T-helper 2 cell treated with Interferon-gamma antibody and Interleukin-4, amounts not matched to agents 5 μg/mL and 100 μg/mL, for 36 hours (primary cell): ENCODE measurements at regions not wholly inside any gene's neighbourhood (a gene's known extent, or its start where the extent isn't known, plus 50 kb on each side); places are given as distances from the start of the nearest gene placed in this dataset.

Source experiments
- DNase-seq: peaks from one replicate; pipeline ENCODE4 v3.0.0; 2021; ENCODE audit warnings: low spot score
- H3K27ac Mint-ChIP-seq: one replicate; pipeline ENCODE4 v1.8.0; 2021; ENCODE audit warnings: mild to moderate bottlenecking, mixed read lengths
- H3K27me3 Mint-ChIP-seq: one replicate; pipeline ENCODE4 v1.8.0; 2021; ENCODE audit warnings: low read depth, mixed read lengths
- H3K36me3 Mint-ChIP-seq: one replicate; pipeline ENCODE4 v1.8.0; 2021; ENCODE audit warnings: low read depth, mixed read lengths
- H3K4me1 Mint-ChIP-seq: one replicate; pipeline ENCODE4 v1.8.0; 2021; ENCODE audit warnings: low read depth, mixed read lengths
- H3K4me3 Mint-ChIP-seq: one replicate; pipeline ENCODE4 v1.8.0; 2022; ENCODE audit warnings: mild to moderate bottlenecking, moderate library complexity, mixed read lengths
- H3K9me3 Mint-ChIP-seq: one replicate; pipeline ENCODE4 v1.8.0; 2021; ENCODE audit warnings: mixed read lengths

GRCh38 chr12:68447797-68448260 lies 115.7 kb upstream of the MDM1 start:
- H3K36me3 Mint-ChIP-seq = peaks cover 13% of the 10 kb centered on the region
- no peak overlapping the region for H3K27ac Mint-ChIP-seq
- no peak for DNase-seq
- H3K9me3 Mint-ChIP-seq = peaks cover 18% of the 10 kb centered on the region
- H3K4me1 Mint-ChIP-seq = peaks cover 47% of the 10 kb centered on the region
- H3K4me3 Mint-ChIP-seq = no peak overlapping the region
- no peaks in the 10 kb centered on the region for H3K27me3 Mint-ChIP-seq

- peaks cover 9% of the 10 kb centered on the region for H3K9me3 Mint-ChIP-seq
- H3K27ac Mint-ChIP-seq = no peak overlapping the region
- peaks cover 61% of the 10 kb centered on the region for H3K4me1 Mint-ChIP-seq
- peaks cover 3% of the 10 kb centered on the region for H3K36me3 Mint-ChIP-seq
- no peak overlapping the region for H3K4me3 Mint-ChIP-seq
- H3K27me3 Mint-ChIP-seq = no peaks in the 10 kb centered on the region
- DNase-seq = no peak
These were observed 117.0 kb upstream of the MDM1 start for GRCh38 chr12:68449196-68449595.

GRCh38 chr12:68450947-68451260 lies 118.7 kb upstream of the MDM1 start:
- Mint-ChIP-seq H3K4me1 (peaks cover 76% of the 10 kb centered on the region), H3K27ac (peak overlapping the region; percentile 96), H3K4me3 (peak overlapping the region; percentile 83), H3K27me3 (no peaks in the 10 kb centered on the region), H3K36me3 (no peaks in the 10 kb centered on the region), H3K9me3 (no peaks in the 10 kb centered on the region)
- DNase-seq = peak; percentile 64

- H3K4me1 Mint-ChIP-seq = peaks cover 78% of the 10 kb centered on the region
- H3K27ac Mint-ChIP-seq = peak overlapping the region; percentile 96
- peaks cover 2% of the 10 kb centered on the region for H3K36me3 Mint-ChIP-seq
- no peaks in the 10 kb centered on the region for H3K27me3 Mint-ChIP-seq
- H3K4me3 Mint-ChIP-seq = peak overlapping the region; percentile 83
- peak; percentile 71 for DNase-seq
- no peaks in the 10 kb centered on the region for H3K9me3 Mint-ChIP-seq
These were observed 119.3 kb upstream of the MDM1 start for GRCh38 chr12:68451261-68452077.

GRCh38 chr12:68452078-68452715 lies 120.0 kb upstream of the MDM1 start:
- DNase-seq = no peak
- Mint-ChIP-seq H3K36me3 (peaks cover 2% of the 10 kb centered on the region), H3K9me3 (no peaks in the 10 kb centered on the region), H3K27ac (peak overlapping the region; percentile 96), H3K4me3 (peak overlapping the region; percentile 83), H3K27me3 (no peaks in the 10 kb centered on the region), H3K4me1 (peaks cover 73% of the 10 kb centered on the region)

GRCh38 chr12:68453278-68453677 lies 121.1 kb upstream of the MDM1 start:
- DNase-seq = no peak
- Mint-ChIP-seq H3K36me3 (peaks cover 2% of the 10 kb centered on the region), H3K27ac (no peak overlapping the region), H3K27me3 (no peaks in the 10 kb centered on the region), H3K4me1 (peaks cover 67% of the 10 kb centered on the region), H3K4me3 (peak overlapping the region; percentile 8), H3K9me3 (no peaks in the 10 kb centered on the region)

- Mint-ChIP-seq H3K4me3 (peak overlapping the region; percentile 16), H3K4me1 (peaks cover 64% of the 10 kb centered on the region), H3K27me3 (no peaks in the 10 kb centered on the region), H3K27ac (peak overlapping the region; percentile 33), H3K36me3 (peaks cover 2% of the 10 kb centered on the region), H3K9me3 (no peaks in the 10 kb centered on the region)
- DNase-seq = no peak
These were observed 121.7 kb upstream of the MDM1 start for GRCh38 chr12:68453876-68454275.

- H3K4me1 Mint-ChIP-seq = peaks cover 61% of the 10 kb centered on the region
- H3K27ac Mint-ChIP-seq = peak overlapping the region; percentile 50
- H3K9me3 Mint-ChIP-seq = no peaks in the 10 kb centered on the region
- DNase-seq = no peak
- H3K36me3 Mint-ChIP-seq = peaks cover 2% of the 10 kb centered on the region
- H3K27me3 Mint-ChIP-seq = no peaks in the 10 kb centered on the region
- peak overlapping the region; percentile 43 for H3K4me3 Mint-ChIP-seq
These were observed 122.7 kb upstream of the MDM1 start for GRCh38 chr12:68454892-68455291.

- peak overlapping the region; percentile 43 for H3K4me3 Mint-ChIP-seq
- peaks cover 54% of the 10 kb centered on the region for H3K4me1 Mint-ChIP-seq
- H3K9me3 Mint-ChIP-seq = no peaks in the 10 kb centered on the region
- H3K27ac Mint-ChIP-seq = peak overlapping the region; percentile 50
- peaks cover 2% of the 10 kb centered on the region for H3K36me3 Mint-ChIP-seq
- DNase-seq = no peak
- no peaks in the 10 kb centered on the region for H3K27me3 Mint-ChIP-seq
These were observed 123.7 kb upstream of the MDM1 start for GRCh38 chr12:68455691-68456345.

- H3K36me3 Mint-ChIP-seq = peaks cover 2% of the 10 kb centered on the region
- DNase-seq = no peak
- H3K27ac Mint-ChIP-seq = no peak overlapping the region
- no peaks in the 10 kb centered on the region for H3K27me3 Mint-ChIP-seq
- H3K4me1 Mint-ChIP-seq = peaks cover 37% of the 10 kb centered on the region
- H3K4me3 Mint-ChIP-seq = no peak overlapping the region
- H3K9me3 Mint-ChIP-seq = no peaks in the 10 kb centered on the region
These were observed 126.7 kb upstream of the MDM1 start for GRCh38 chr12:68458866-68459265.

GRCh38 chr12:68460236-68460635 lies 128.1 kb upstream of the MDM1 start:
- Mint-ChIP-seq H3K4me1 (peaks cover 23% of the 10 kb centered on the region), H3K9me3 (no peaks in the 10 kb centered on the region), H3K4me3 (no peak overlapping the region), H3K27ac (no peak overlapping the region), H3K36me3 (peaks cover 2% of the 10 kb centered on the region), H3K27me3 (no peaks in the 10 kb centered on the region)
- DNase-seq = no peak

- peaks cover 13% of the 10 kb centered on the region for H3K4me1 Mint-ChIP-seq
- no peaks in the 10 kb centered on the region for H3K27me3 Mint-ChIP-seq
- no peaks in the 10 kb centered on the region for H3K36me3 Mint-ChIP-seq
- no peaks in the 10 kb centered on the region for H3K9me3 Mint-ChIP-seq
- H3K27ac Mint-ChIP-seq = no peak overlapping the region
- H3K4me3 Mint-ChIP-seq = no peak overlapping the region
- DNase-seq = no peak
These were observed 129.5 kb upstream of the MDM1 start for GRCh38 chr12:68461645-68462044.

GRCh38 chr12:68462803-68463202 lies 130.6 kb upstream of the MDM1 start:
- Mint-ChIP-seq H3K4me1 (peaks cover 13% of the 10 kb centered on the region), H3K27me3 (no peaks in the 10 kb centered on the region), H3K27ac (peak overlapping the region; percentile 72), H3K9me3 (no peaks in the 10 kb centered on the region), H3K36me3 (no peaks in the 10 kb centered on the region), H3K4me3 (peak overlapping the region; percentile 77)
- no peak for DNase-seq

- no peak overlapping the region for H3K27ac Mint-ChIP-seq
These were observed 133.1 kb upstream of the MDM1 start for GRCh38 chr12:68465227-68465626.

More at GRCh38 chr12:68465227-68465626, 133.1 kb upstream of the MDM1 start:
- no peaks in the 10 kb centered on the region for H3K36me3 Mint-ChIP-seq
- H3K9me3 Mint-ChIP-seq = no peaks in the 10 kb centered on the region
- no peak overlapping the region for H3K4me3 Mint-ChIP-seq
- no peaks in the 10 kb centered on the region for H3K27me3 Mint-ChIP-seq
- DNase-seq = no peak
- peaks cover 13% of the 10 kb centered on the region for H3K4me1 Mint-ChIP-seq
